ENCODE measurements at regions not wholly inside any gene's neighbourhood (a gene's known extent, or its start where the extent isn't known, plus 50 kb on each side); places are given as distances from the start of the nearest gene placed in this dataset.
"Not testable (repeated sequence)": the region's sequence is repeated elsewhere in the genome, so short reads cannot be mapped to it uniquely, and the experiment has no call there.

DNA sequence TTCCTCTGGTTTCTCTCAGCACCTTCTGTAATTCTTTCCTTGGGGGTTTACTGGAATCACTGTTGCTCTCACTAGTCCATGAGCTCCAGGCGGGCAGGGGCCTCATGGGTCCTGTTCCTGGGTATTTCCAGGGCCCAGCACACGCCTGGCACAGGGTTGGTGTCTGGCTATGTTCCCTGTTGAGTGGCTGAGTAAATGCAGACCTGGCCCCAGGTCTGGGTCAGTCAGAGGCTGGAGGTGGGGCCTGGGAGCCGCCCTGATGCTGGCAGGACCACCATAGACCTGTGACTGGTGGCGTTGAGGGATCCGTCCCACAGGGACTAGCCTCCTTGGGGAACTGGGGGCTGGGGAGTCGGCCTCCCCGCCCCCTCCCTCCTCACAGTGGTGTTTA, 313.4 kb downstream of the PTPRU start:
- not testable (repeated sequence) for DNase-seq

DNA sequence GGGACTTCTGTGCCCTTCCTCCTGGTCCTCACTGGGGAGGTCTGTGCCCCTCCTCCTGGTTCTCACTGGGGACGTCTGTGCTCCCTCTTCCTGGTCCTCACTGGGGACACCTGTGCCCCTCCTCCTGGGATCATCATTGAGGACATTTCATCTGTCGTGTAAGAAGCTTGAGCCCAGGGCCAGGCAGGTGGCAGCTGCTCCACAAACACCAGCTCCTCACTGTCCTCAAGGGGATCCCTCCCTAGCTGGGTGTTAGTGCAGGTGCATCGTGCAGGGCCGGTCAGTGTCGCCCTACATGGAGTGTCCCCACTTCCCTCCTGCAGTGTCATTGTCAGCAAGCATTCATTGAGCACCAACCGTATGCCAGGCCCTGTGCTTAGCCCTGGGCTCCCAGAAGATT, 312.7 kb downstream of the PTPRU start:
- DNase-seq, result peak; percentile 3

DNA sequence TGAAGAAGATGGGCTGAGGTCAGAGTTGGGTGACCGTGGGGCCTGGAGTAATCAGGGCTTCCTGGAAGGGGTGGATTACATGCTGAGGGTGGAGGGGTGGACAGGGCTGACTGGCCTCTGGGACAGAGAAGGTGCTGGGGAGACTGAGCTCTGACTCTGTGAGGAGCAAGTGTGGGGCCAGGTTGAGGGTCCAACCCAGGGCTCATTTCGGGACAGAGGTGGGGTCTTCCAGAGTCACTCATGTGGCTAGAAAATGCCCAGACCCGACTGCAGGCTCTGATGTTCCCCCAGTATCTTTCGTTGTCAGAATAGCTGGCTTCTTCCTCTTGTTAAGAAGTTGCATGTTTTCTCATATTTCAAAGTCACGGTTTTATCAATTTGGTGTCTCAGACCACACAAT, 311.8 kb downstream of the PTPRU start:
- DNase-seq, result no peak

DNA sequence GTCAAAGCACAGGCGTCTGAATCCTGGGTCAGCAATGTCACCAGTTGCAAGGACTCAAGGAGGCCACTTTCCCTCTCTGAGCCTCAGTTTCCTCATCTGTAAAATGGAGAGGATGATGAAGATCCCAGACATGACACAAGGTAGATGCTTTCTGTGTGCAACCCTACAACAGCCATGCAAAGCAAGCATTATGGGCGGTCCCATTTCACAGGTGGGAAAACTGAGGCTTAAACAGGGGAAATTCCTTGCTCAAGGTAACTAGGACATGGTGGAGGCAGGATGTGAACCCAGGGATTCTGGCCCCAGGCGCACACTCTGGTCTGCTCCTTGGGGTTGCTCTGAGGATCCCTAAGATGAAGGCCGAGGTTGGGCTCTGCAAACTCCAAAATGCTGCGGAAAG, 311.0 kb downstream of the PTPRU start:
- no peak for DNase-seq

DNA sequence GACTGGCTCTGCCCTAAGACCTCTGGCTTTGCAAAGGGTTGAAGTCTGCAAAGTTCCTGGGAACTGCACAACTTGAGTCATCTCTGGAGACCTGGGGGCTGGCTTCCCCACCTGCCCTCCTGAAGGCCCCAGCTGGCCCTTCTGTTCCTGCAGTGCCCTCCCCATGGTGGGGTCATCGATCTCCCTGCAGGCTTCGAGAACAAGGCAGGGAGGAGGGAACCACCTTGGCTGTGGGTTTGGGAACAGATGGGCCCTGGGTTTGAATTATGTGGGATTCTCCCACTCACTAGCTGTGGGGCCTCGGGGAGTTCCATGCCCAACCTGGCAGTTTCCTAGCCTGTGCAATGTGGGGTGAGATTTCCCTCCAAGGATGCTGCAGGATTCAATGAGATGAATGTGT, 310.2 kb downstream of the PTPRU start:
- no peak for DNase-seq

DNA sequence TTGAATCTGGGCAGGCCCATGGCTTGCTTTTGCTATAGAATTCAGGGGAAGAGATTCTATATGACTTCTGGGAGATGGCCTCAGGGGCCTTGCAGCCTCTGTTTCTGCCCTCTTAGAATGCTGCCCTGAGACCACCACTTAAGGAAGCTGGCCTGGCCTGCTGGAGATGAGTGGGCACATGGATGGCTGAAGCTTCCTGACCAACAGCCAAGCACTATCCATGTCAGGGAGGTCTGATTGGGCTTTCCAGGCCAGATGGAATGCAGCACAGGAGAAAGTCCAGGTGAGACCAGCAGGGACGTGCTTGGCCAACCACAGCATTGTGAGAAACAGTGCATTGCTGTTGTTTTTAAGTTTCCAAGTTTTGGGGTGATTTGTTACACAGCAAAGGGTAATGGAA, 308.1 kb downstream of the PTPRU start:
- no peak for DNase-seq

DNA sequence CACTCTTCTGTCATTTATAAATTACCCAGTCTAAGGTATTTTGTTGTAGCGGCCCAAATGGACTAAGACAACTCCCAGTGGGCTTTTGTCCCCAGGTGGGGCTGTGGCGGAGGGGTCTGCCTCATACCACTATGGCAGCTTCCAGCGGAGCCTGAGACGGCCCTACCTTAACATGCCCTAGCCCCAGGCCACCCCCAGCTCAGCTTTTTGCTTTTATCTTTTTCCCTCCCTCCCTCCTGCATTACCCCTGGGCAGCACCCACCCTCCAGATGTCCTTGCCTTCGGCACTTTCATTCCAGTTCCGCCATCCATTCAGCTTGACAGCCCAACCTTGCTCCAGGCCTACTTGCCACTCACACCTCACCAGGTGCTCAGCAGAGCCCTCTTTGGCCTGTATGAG, 307.3 kb downstream of the PTPRU start:
- peak; percentile 22 for DNase-seq

DNA sequence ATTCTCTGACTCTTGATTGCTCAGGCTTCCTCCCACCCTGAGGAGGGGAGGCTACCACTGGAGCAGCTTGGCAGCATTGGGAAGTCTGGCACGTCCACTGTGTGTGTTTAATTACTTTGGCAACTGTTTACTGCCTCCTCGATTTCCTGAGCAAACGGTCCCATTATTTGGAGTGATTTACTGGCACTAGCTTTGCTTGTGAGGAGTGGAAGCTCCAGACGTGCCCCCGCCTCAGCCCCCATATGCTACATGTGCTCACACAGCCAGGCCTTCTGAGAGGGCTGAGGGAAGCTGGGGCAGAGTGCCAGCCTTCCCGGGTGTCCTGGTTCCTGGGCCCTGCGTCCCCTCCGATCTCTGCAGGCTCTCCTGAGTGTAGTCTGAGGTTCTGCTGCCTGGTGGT, 306.2 kb downstream of the PTPRU start:
- DNase-seq, result peak; percentile 93

DNA sequence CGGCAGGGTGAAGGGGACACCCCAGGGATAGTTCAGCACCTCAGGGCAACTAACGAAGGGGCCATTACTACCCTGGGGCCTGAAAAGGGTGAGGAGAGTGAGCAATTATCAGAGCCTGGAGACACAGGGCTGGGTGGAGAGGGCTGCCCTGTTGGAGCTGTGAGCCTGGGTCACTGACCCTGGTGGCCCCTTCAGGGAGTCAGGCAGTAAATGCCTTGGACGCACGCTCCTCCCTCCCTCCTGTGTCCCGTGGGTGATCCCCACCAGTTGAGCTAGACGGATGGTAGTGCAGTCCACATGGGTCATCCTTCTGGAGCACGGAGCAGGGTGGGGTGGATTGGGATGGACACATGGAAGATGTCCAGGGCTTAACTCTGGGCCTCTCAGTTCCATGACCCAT, 305.3 kb downstream of the PTPRU start:
- DNase-seq, result no peak

DNA sequence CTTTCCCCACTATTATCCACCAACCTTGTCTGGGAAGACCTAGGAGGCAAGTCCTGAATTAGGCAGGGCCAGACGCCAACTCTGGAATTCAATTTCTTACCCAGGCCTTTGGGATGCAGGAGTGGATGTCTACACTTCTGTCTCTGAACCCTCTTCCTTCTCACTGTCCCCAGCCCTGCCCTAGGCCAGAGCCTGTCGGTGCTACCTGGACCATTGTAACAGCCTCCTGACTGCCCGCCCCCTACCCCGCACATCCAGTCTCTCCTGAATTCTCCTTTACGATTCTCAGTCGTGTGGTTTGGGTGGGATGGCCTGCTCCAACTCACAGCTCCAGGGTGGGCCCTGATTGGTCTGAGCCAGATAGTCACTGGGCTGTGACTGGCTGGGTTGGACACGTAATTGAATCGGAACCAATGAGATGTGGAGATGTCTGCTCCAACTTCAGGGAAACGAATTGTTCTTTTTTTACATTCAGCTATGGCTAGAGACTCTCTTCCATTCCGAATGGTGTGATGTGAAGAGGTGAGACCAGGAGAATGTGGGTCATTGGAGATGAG, 304.6 kb downstream of the PTPRU start:
- no peak for DNase-seq

DNA sequence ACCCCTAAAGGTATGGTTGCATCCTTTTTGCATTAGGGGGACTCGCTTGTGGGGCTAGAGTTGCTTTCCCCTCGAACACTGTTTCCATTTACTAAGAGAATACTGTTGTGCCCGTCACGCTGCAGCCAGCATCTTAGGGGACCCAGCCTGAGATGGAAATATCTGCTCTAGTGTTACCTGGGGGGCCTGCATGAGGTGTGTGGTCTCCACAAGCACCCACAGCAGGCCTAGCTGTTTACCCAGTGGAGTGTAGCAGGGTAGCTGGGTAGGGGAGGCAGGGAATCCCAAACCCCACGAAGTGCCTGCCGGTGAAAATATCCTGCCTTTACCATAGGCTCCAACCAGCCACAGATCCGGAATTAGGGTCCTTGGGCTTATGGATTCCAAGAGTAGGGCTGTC, 303.6 kb downstream of the PTPRU start:
- no peak for DNase-seq

DNA sequence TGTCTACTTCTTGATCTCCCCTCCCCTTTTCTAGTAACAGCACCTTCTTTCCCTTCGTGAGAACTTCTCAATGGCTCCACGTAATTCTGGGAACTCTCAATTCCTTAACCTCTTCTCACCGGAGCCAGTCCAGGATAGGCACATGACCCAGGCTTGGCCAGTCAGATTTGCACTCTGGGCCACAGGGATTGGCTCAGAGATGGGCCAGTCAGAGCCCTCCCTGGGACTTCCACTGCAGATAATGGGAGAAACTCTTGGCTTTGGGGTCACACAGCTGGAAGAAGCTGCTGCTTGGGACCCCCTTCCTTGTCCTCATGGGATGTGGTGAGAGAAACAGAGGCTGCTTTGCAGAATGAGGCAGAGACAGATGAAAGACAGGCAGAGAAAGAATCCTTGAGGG, 302.3 kb downstream of the PTPRU start:
- no peak for DNase-seq

DNA sequence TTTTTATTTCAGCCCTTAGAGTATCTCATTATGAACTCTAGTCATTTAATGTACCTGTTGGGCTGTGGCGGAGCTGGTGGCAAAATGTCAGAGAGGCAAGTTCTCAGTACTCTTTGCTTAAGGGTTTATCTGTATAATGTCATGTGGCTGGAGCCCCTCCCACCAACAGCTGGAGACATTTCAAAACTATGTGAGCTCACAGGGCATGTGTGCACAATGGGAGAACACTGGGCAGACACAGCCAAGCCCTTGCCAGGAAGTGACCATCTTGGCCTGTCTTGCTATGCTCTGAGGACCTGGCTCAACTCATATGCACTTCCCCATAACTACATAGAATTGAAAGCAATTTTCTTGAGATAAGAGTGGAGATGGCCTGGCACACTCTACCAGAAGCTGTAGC, 296.4 kb downstream of the PTPRU start:
- DNase-seq, result no peak

DNA sequence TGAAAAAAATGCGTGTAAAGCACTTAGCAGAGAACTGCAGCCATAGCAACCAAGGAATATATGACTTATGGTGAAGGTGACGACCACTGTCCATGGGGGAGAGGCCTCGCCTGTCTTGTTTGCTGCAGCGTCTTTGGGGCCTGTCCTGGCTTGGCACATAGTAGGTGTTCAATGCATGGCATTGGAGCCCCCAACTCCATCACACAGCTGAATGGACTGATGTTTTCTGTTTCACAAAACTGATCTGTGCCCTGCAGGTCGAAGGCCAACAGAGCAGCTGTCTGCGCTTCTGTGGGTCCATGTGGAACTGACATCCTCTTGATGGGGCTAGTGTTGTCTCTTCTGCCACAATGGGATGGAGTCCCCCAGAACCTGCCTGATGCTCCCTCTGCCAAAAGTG, 296.0 kb downstream of the PTPRU start:
- no peak for DNase-seq

DNA sequence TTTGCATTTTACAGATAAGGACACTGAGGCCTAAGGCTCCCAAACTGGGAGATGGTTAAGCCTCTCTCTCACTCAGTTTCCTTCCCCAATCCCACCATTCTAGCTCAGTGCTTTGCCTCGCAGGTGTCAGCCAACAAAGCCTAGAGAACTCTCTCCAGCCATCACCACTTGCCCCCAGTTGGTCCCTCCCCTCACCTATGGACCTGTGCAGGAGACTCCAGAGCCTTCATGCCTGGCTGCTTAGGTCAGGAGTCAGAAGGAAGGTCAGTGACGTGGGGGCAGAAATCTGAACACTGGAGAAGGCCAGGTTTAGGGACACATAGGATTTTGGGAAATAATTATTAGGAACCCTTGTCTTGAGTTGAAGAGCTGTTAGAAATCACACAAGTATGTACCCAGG, 295.3 kb downstream of the PTPRU start:
- no peak for DNase-seq

DNA sequence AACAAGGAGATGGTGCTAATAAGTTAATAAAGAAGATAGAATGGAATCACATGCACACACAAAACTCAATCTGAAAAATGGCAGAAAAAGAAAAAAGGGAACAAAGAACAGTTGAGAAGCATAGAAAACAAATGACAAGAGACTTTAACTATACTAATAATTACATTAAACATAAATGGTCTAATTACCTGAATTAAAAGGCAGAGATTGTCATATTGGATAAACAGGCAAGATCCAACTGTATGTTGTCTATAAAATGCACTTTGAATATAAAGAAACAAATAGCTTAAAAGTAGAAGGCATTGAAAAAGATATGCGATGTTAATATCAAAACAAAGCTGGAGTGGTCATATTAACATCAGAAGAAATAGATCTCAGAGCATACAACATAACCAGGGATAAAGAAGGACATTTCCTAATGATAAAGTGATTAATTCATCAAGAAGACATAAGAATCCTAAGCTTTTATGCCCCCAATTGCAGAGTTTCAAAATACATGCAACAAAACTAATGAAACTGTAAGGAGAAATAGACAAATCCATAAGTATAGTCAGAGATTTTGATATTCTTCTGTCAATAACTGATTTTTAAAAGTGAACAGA, 293.5 kb downstream of the PTPRU start:
- DNase-seq, result no peak

DNA sequence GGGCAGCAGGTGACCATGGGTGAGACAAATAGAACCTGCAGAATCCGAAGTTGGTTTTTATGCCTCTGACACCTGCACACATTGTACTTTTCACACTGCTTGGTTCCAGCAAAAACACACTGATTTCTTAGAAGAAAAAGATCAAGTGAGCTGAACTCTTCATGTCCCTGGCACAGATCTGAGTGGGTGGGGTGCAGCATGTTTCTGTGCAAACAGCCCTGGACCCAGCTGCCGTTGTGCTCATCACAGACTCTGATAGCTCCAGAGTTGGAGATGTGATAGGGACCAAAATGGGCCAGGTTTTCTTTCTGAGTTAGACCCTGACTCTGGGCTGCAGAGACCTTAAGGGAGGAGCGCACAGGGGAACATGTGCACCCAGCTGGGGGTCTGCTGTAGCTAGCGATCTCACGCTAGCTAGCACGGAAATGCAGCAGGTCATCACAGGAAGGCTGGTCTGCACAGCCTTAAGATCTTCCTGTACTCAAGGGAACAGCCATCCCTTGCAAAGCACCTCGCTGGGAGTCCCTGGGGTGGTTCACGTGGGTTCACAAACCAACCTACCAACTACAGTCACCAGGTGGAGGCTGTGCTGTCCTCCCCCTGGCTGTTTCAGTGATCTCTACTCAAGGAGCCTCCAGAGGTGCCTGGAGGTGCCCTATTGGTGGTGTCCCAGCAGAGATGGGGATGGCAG, 291.1 kb downstream of the PTPRU start:
- peak; percentile 36 for DNase-seq

DNA sequence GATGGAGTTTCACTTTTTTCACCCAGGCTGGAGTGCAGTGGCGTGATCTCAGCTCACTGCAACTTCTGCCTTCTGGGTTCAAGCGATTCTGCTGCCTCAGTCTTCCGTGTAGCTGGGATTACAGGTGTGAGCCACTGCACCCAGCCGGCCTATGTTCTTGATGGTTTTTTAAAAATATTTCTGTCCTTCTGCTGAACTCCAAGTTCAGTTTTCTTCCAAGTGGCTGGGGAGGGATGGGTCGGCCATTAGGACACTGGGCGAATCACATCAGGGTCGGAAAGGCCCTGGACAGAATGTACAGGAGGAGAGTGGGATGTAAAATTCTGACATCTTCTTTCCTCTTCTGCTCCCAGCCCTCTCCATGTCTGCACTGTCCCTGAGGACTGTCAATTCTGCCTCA, 289.6 kb downstream of the PTPRU start:
- DNase-seq, result no peak

DNA sequence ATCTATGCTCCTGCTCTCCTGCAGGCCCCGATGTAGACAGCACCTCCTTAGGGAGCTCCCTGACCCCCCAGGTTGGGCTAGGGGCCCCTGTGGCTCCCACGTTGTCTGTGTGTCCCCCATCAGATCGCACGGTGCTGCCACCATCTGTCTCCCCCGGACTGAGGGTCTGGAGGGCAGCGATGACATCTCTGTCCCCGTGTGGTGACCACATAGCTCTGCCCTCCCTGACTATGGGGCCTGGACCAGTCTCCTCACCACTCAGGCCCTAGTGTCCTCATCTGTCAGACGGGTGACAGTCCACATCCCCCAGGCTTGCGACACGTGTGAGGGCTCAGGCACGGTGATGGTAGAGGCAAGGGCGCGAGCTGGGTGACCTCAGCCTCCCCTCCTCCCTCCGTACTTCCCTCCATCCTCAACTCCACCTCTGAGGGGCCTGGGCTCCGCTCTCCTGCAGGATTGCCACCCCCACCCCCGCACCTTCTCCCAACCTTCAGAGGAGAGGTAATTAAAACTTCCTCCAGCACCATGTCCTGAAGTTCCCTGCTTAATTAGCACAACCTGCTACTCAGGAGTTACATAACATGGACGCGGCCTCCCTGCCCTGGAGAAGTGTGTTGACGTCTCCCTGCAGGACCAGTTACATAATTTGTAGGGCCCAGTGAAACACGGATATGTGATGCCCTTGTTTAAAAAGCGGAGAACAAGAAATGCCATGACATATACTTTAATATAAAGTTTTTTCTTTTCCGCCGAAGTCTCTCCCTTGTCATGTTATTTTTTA, 288.2 kb downstream of the PTPRU start:
- no peak for DNase-seq

DNA sequence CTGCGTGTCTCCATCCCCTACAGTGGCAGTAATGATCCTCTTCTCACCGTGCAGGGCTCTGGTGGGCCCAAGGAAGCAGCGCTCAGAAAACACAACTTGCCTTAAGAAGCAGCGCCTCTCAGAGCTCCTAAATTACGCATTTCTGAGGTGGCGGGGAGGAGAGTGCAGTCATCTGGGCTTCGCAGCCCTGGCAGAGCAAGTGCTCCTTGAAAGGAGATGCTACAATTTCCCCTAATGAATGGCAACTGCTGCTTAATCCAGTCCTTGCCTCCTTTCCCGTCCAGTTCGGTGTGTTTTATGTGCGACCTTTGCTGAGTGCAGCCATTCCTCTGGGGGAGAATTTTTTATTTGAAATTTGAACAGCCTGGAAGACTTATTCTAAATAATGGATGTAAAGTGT, 287.3 kb downstream of the PTPRU start:
- no peak for DNase-seq

DNA sequence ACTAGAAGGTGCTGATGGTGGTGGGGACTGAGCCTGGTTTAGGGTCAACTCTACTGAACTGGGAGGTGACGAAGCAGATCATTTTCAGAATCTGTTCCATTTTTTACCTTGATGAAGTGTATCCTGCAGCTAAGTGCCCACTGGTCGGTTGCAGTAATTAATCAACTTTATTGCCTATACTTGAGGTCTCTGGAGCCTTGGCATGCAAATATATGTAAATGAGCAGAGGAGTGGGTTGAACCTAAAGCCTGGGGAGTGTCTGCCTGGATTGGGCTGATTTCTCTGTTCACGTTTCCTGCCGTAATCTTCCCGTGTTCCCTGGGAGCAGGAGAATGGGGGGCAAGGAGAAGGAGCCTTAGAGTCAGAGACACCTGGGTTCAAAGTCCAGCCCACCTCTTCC, 286.8 kb downstream of the PTPRU start:
- DNase-seq, result peak; percentile 44

DNA sequence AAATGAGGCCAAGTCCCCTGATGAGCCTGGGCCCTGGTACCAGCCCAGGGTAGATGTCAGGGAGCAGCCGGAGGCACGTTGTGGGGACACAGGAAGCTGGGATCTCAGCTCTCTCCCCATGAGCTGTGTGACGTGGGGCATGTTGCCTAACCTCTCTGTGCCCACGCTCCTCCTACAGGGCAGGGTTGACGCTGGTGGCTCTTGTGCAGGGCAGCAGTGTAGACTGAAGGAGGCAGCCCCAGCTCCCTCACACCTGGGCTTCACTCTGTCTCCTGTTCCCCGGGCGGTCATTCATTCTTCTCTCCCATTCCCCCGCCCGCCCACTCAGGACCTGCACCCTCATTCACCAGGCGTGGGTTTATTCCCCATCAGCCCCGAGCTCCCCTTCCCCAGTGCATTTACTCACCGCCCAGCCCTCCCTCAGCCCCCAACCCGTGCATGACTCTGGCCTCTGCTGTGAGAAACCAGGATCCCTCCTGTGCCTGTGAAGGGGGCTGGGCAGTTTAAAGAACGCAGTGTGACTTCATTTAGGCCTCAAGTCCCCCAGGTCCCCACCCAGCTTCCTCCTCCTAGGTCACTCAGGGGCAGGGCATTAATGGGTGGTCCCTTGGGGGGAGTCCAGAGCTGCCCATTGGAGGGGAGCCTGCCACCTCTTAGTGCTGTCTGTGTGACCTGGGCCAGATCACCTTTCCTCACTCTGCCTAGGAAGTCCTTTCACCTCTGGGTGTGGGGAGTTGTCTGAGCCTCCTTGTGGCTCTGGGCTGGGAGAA, 285.7 kb downstream of the PTPRU start:
- DNase-seq, result no peak

DNA sequence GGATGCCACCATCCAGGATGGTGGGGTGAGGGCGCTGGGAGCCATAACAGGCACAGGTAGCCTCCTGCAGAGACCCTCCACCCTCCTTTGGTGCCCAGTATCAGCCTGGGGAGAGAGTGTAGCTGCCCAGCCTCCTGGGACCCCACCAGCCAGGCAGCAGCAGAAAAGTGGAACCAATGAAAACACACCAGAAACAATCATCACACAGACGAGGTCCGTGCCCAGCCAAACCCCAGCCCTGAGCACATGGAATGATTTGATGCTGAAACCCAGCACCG, 285.1 kb downstream of the PTPRU start:
- no peak for DNase-seq
